PC-9 (cell line): ENCODE measurements at regions not wholly inside any gene's neighbourhood (a gene's known extent, or its start where the extent isn't known, plus 50 kb on each side); places are given as distances from the start of the nearest gene placed in this dataset.

Experiments
- EZH2 ChIP-seq: fragments of 200-600 bp; sonication (generic); IDR thresholded peaks from 2 replicates; pipeline ENCODE4 v1.8.0; 2017; ENCODE audit warnings: antibody characterized with exemption, low read depth
- TF ChIP-seq, protein P1 (sequence below): fragments of 200-600 bp; sonication (generic); conservative IDR thresholded peaks from 2 replicates; pipeline ENCODE4 v1.6.1; 2017; ENCODE audit warnings: mixed run types, antibody characterized with exemption, mild to moderate bottlenecking, moderate library complexity

DNA sequence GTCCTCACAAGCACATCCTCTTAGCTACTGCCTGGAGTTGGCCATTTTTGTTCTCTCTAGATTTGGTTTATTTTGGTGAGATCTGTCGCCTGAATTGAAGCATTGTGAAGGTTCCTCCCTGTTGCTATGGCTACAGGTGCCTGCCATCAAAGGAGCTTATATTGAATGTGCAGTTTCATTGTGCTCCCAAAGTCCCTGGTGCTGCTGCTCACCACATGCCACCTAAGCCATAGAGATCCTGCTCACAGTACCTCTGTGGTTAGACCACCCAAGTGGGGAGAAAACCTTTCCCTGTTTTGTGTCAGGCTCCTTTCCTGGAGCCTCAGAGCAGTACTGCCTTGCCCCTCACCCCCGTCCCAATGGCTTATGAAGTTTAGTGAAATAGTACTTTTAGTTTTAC is 383.4 kb downstream of the TMEM38B start:
- TF ChIP-seq, protein P1, sequence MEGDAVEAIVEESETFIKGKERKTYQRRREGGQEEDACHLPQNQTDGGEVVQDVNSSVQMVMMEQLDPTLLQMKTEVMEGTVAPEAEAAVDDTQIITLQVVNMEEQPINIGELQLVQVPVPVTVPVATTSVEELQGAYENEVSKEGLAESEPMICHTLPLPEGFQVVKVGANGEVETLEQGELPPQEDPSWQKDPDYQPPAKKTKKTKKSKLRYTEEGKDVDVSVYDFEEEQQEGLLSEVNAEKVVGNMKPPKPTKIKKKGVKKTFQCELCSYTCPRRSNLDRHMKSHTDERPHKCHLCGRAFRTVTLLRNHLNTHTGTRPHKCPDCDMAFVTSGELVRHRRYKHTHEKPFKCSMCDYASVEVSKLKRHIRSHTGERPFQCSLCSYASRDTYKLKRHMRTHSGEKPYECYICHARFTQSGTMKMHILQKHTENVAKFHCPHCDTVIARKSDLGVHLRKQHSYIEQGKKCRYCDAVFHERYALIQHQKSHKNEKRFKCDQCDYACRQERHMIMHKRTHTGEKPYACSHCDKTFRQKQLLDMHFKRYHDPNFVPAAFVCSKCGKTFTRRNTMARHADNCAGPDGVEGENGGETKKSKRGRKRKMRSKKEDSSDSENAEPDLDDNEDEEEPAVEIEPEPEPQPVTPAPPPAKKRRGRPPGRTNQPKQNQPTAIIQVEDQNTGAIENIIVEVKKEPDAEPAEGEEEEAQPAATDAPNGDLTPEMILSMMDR, result no peak
- no peak for TF ChIP-seq EZH2
